Neural cell (in vitro differentiated cells): ENCODE measurements at regions not wholly inside any gene's neighbourhood (a gene's known extent, or its start where the extent isn't known, plus 50 kb on each side); places are given as distances from the start of the nearest gene placed in this dataset.

Experiments used
- H2AFZ ChIP-seq: fragments of 200-600, 300-800 bp; sonication (generic), shearing (Covaris generic); 2 replicates; pipeline ENCODE4 v1.6.0; 2014; ENCODE audit warnings: low read depth, mild to moderate bottlenecking, antibody characterized with exemption, low read length, moderate library complexity
- H3F3A ChIP-seq: fragments of 200-600 bp; shearing (Covaris generic); 2 replicates; pipeline ENCODE4 v1.6.1; 2016; ENCODE audit warnings: mild to moderate bottlenecking, moderate library complexity, mixed read lengths, antibody characterized with exemption, low read length; ENCODE audit not compliant: insufficient read depth, poor library complexity, severe bottlenecking
- H3K27ac ChIP-seq: fragments of 200-600, 300-800 bp; sonication (generic), shearing (Covaris generic); 2 replicates; pipeline ENCODE4 v1.5.1; 2014; ENCODE audit warnings: mild to moderate bottlenecking, low read length, moderate library complexity
- H3K27me3 ChIP-seq: fragments of 300-800, 200-600 bp; sonication (generic), shearing (Covaris generic); 2 replicates; pipeline ENCODE4 v1.6.0; 2014; ENCODE audit warnings: mild to moderate bottlenecking, low read depth, low read length, moderate library complexity; ENCODE audit not compliant: insufficient read depth
- H3K36me3 ChIP-seq: fragments of 300-800, 200-600 bp; sonication (generic), shearing (Covaris generic); 2 replicates; pipeline ENCODE4 v1.5.1; 2014; ENCODE audit warnings: mild to moderate bottlenecking, antibody characterized with exemption, low read length, moderate library complexity; ENCODE audit not compliant: insufficient read depth
- H3K4me2 ChIP-seq: fragments of 300-800, 200-600 bp; sonication (generic), shearing (Covaris generic); 2 replicates; pipeline ENCODE4 v1.6.0; 2014; ENCODE audit warnings: mild to moderate bottlenecking, low read length
- H3K4me3 ChIP-seq: fragments of 300-800, 200-600 bp; sonication (generic), shearing (Covaris generic); 2 replicates; pipeline ENCODE4 v1.5.1; 2014; ENCODE audit warnings: mild to moderate bottlenecking, low read length, moderate library complexity
- H3K79me2 ChIP-seq: fragments of 200-600 bp; shearing (Covaris generic); replicated peaks from 2 replicates; pipeline ENCODE4 v1.6.0; 2014; ENCODE audit warnings: mild to moderate bottlenecking, low read length, moderate library complexity; ENCODE audit not compliant: insufficient read depth
- H3K9ac ChIP-seq: fragments of 300-800, 200-600 bp; sonication (generic), shearing (Covaris generic); 2 replicates; pipeline ENCODE4 v1.6.1; 2016; ENCODE audit warnings: mild to moderate bottlenecking, low read length, mixed read lengths
- H3K9me2 ChIP-seq: fragments of 200-600 bp; shearing (Covaris generic); 2 replicates; pipeline ENCODE4 v1.6.1; 2016; ENCODE audit warnings: mild to moderate bottlenecking, low read length, mixed read lengths; ENCODE audit not compliant: insufficient read depth
- H3K9me3 ChIP-seq: fragments of 200-600, 300-800 bp; sonication (generic), shearing (Covaris generic); 2 replicates; pipeline ENCODE4 v1.6.1; 2016; ENCODE audit warnings: mild to moderate bottlenecking, mixed run types, low read length, moderate library complexity, mixed read lengths
- H4K20me1 ChIP-seq: fragments of 200-600 bp; shearing (Covaris generic); 2 replicates; pipeline ENCODE4 v1.6.1; 2016; ENCODE audit warnings: mild to moderate bottlenecking, mixed run types; ENCODE audit not compliant: insufficient read depth
- CTCF ChIP-seq: fragments of 450-650 bp; IDR thresholded peaks from 2 replicates; pipeline ENCODE4 v1.5.1; 2014; ENCODE audit warnings: antibody characterized with exemption, mild to moderate bottlenecking, moderate library complexity; ENCODE audit not compliant: poor library complexity, severe bottlenecking
- EP300 ChIP-seq: fragments of 450-650 bp; conservative IDR thresholded peaks from 2 replicates; pipeline ENCODE4 v1.6.1; 2014; ENCODE audit warnings: antibody characterized with exemption, mild to moderate bottlenecking, moderate library complexity; ENCODE audit not compliant: poor library complexity, severe bottlenecking
- EZH2 ChIP-seq: fragments of 200-600, 300-800 bp; shearing (Covaris generic), sonication (generic); IDR thresholded peaks from 2 replicates; pipeline ENCODE4 v1.6.1; 2014; ENCODE audit warnings: antibody characterized with exemption, low read length, borderline replicate concordance, mild to moderate bottlenecking; ENCODE audit not compliant: insufficient read depth, poor library complexity, severe bottlenecking
- MXI1 ChIP-seq: fragments of 450-650 bp; conservative IDR thresholded peaks from 2 replicates; pipeline ENCODE4 v1.6.1; 2014; ENCODE audit warnings: antibody characterized with exemption, mild to moderate bottlenecking; ENCODE audit not compliant: poor library complexity, severe bottlenecking
- POLR2AphosphoS5 ChIP-seq: IDR thresholded peaks from 2 replicates; pipeline ENCODE4 v1.6.1; 2012
- RAD21 ChIP-seq: fragments of 450-650 bp; conservative IDR thresholded peaks from 2 replicates; pipeline ENCODE4 v1.6.1; 2014; ENCODE audit warnings: antibody characterized with exemption, mild to moderate bottlenecking, moderate library complexity
- REST ChIP-seq: IDR thresholded peaks from 2 replicates; pipeline ENCODE4 v1.6.1; 2012; ENCODE audit warnings: borderline replicate concordance
- SMC3 ChIP-seq: fragments of 450-650 bp; conservative IDR thresholded peaks from 2 replicates; pipeline ENCODE4 v1.6.1; 2014; ENCODE audit warnings: antibody characterized with exemption, mild to moderate bottlenecking, moderate library complexity; ENCODE audit not compliant: poor library complexity
- TAF1 ChIP-seq: IDR thresholded peaks from 2 replicates; pipeline ENCODE4 v1.6.1; 2012; ENCODE audit warnings: low read depth

GRCh38 chr9:12231832-12232231, 461.4 kb upstream of the TYRP1 start:
- Histone ChIP-seq H3K27me3 (no peaks in the 10 kb centered on the region), H3K9me2 (no peaks in the 10 kb centered on the region), H3K9me3 (no peaks in the 10 kb centered on the region), H3K27ac (no peak overlapping the region), H3F3A (no peaks in the 10 kb centered on the region), H3K9ac (no peak overlapping the region), H3K79me2 (no peaks in the 10 kb centered on the region), H4K20me1 (no peaks in the 10 kb centered on the region), H3K36me3 (no peaks in the 10 kb centered on the region), H3K4me3 (no peak overlapping the region), H3K4me2 (no peak overlapping the region), H2AFZ (no peak overlapping the region)
- TF ChIP-seq REST, result no peak
- no peak for TF ChIP-seq RAD21
- TF ChIP-seq POLR2AphosphoS5, result no peak
- TF ChIP-seq CTCF, result no peak
- TF ChIP-seq SMC3, result no peak
- no peak for TF ChIP-seq EP300
- TF ChIP-seq TAF1, result no peak
- TF ChIP-seq MXI1, result no peak
- no peak for TF ChIP-seq EZH2

- Histone ChIP-seq H3K9ac (no peak overlapping the region), H4K20me1 (no peaks in the 10 kb centered on the region)
- TF ChIP-seq EZH2 (no peak), REST (no peak), CTCF (no peak), POLR2AphosphoS5 (no peak), EP300 (no peak), MXI1 (no peak), TAF1 (no peak), SMC3 (no peak)
Measured at GRCh38 chr9:12232836-12233235, 460.3 kb upstream of the TYRP1 start.

More at GRCh38 chr9:12232836-12233235, 460.3 kb upstream of the TYRP1 start:
- Histone ChIP-seq H3K36me3 (no peaks in the 10 kb centered on the region), H3K9me2 (no peaks in the 10 kb centered on the region), H3K27me3 (no peaks in the 10 kb centered on the region), H3K27ac (no peak overlapping the region), H3K9me3 (no peaks in the 10 kb centered on the region), H3K4me3 (no peak overlapping the region), H3F3A (no peaks in the 10 kb centered on the region), H3K4me2 (no peak overlapping the region), H3K79me2 (no peaks in the 10 kb centered on the region), H2AFZ (no peak overlapping the region)
